ENCODE measurements at regions not wholly inside any gene's neighbourhood (a gene's known extent, or its start where the extent isn't known, plus 50 kb on each side); places are given as distances from the start of the nearest gene placed in this dataset.
A peak's percentile ranks its signal among the peaks of the same experiment; 100 is the strongest.

DNA sequence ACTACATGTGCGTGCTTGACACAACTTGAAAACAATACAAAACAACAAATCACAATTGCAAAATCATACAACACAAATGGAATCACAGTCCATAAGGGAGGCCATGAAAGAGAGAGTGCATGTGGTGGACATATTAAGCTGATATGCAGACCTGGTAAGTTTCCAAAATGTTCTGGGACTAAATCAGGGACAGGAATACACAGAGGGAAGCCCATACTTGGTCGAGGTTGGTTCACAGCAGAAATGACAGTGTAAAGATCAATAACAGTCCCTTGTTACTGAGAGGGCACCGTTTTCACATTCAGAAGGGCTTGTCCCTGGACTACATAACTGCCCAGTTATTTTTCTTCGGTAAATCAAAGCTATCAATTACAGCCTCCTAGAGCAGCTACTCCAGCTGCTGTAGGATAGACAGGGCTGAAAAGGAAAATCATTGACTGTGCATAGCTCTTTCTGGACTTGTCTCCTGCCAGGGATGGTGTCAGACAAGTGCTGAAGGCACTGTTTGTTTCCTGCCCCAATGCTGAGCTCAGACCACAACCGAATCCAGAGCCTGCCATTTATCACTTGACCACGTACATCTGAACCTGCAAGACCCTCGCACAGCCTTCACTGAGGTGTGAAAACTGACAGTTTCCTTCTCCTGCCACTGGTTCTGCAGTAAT is 79.5 kb upstream of the KCNMB2 start:
- Histone ChIP-seq H3F3A (ENCODE audit: low read depth) (0 out of 2 replicates have a peak, but pooled peaks cover 4% of the 10 kb centered on the region), H2AFZ (ENCODE audit: low read length) (peak overlapping the region; percentile 61; the same call in 1 of the 2 replicates), H3K4me1 (ENCODE audit: insufficient read depth, low read length, poor library complexity, severe bottlenecking) (peaks cover 16% of the 10 kb centered on the region), H3K4me3 (ENCODE audit: low read length, poor library complexity, severe bottlenecking) (peak overlapping the region; percentile 16), H3K36me3 (ENCODE audit: insufficient read depth, low read length) (no peaks in the 10 kb centered on the region), H4K20me1 (ENCODE audit: insufficient read depth, low read length, poor library complexity, severe bottlenecking) (no peaks in the 10 kb centered on the region), H3K9me2 (replicated peaks; ENCODE audit: low read depth, low read length) (no peaks in the 10 kb centered on the region), H3K4me2 (ENCODE audit: low read depth, low read length, poor library complexity, severe bottlenecking) (peak overlapping the region; percentile 58), H3K9ac (ENCODE audit: low read depth, low read length, poor library complexity, severe bottlenecking) (no peak overlapping the region), H3K9me3 (ENCODE audit: insufficient read depth, low read depth, low read length) (no peaks in the 10 kb centered on the region), H3K79me2 (ENCODE audit: insufficient read depth, low read length) (no peaks in the 10 kb centered on the region), H3K27me3 (ENCODE audit: insufficient read depth, low read length, poor library complexity, severe bottlenecking) (no peaks in the 10 kb centered on the region)
- TF ChIP-seq EZH2phosphoT487 (IDR thresholded peaks at IDR 0.05; ENCODE audit: borderline replicate concordance), result no peak
- TF ChIP-seq, protein P1, sequence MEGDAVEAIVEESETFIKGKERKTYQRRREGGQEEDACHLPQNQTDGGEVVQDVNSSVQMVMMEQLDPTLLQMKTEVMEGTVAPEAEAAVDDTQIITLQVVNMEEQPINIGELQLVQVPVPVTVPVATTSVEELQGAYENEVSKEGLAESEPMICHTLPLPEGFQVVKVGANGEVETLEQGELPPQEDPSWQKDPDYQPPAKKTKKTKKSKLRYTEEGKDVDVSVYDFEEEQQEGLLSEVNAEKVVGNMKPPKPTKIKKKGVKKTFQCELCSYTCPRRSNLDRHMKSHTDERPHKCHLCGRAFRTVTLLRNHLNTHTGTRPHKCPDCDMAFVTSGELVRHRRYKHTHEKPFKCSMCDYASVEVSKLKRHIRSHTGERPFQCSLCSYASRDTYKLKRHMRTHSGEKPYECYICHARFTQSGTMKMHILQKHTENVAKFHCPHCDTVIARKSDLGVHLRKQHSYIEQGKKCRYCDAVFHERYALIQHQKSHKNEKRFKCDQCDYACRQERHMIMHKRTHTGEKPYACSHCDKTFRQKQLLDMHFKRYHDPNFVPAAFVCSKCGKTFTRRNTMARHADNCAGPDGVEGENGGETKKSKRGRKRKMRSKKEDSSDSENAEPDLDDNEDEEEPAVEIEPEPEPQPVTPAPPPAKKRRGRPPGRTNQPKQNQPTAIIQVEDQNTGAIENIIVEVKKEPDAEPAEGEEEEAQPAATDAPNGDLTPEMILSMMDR (conservative IDR thresholded peaks at IDR 0.05; ENCODE audit: low read length), result no peak

DNA sequence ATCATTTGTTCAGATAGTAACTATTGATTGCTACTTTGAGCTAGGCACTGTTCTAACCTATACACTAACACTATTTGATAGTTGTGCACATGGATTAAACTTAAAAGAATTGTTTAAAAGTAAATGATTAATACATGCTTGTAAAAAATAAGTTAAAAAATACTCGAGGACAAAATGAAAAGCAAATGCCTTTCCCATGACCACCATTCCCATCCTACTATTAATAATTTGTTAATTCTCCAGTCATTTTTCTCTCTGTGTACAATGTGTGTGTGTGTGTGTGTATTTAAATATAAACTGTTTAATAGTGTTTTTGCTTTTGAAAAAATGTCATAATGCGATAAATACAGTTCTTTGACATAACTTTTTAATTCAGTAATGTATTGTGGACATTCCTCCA is 78.7 kb upstream of the KCNMB2 start:
- Histone ChIP-seq H3K4me2 (ENCODE audit: low read depth, low read length, poor library complexity, severe bottlenecking) (peak overlapping the region; percentile 58), H3K9me2 (replicated peaks; ENCODE audit: low read depth, low read length) (no peaks in the 10 kb centered on the region), H3K27me3 (ENCODE audit: insufficient read depth, low read length, poor library complexity, severe bottlenecking) (no peaks in the 10 kb centered on the region), H3F3A (ENCODE audit: low read depth) (0 out of 2 replicates have a peak, but pooled peaks cover 4% of the 10 kb centered on the region), H3K9me3 (ENCODE audit: insufficient read depth, low read depth, low read length) (no peaks in the 10 kb centered on the region), H4K20me1 (ENCODE audit: insufficient read depth, low read length, poor library complexity, severe bottlenecking) (no peaks in the 10 kb centered on the region), H3K36me3 (ENCODE audit: insufficient read depth, low read length) (no peaks in the 10 kb centered on the region), H3K4me1 (ENCODE audit: insufficient read depth, low read length, poor library complexity, severe bottlenecking) (peaks cover 16% of the 10 kb centered on the region), H3K4me3 (ENCODE audit: low read length, poor library complexity, severe bottlenecking) (peak overlapping the region; percentile 16), H3K79me2 (ENCODE audit: insufficient read depth, low read length) (no peaks in the 10 kb centered on the region), H2AFZ (ENCODE audit: low read length) (no peak overlapping the region), H3K9ac (ENCODE audit: low read depth, low read length, poor library complexity, severe bottlenecking) (no peak overlapping the region)
- TF ChIP-seq EZH2phosphoT487 (IDR thresholded peaks at IDR 0.05; ENCODE audit: borderline replicate concordance), result no peak
- TF ChIP-seq, protein P1 (conservative IDR thresholded peaks at IDR 0.05; ENCODE audit: low read length), result no peak

DNA sequence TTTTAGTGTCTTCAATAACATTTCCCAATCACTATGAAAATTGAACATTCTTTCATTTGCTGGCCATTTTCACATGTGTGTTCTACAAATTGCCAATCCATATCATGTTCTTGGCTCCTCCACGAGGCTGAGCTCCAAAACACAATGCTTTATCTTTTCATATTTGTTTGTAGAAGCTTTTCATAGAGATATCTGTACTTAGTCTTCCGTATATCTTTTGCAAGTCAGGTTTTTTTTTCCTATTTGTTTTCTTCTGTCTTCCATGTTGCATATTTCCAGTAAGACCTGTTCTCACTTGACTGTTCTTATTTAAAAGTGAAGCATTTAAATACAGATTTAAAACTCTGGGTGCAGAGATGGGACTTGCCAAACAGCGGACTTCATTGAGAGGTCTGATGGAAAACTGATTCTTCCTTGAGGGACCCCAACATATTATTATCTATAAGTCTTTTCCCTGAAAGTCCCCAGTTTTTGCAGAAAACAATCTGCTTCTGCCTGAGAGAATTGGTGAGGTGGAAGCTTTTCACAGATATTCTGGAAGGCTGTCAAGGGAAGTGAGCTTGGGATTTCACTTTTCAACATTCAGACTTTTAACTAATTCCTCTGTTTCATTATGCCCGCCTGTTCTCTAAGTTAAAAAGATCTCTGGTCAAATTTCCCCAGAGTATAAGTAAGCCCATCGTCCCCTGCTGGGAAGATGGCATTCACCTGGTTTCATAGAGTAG is 77.8 kb upstream of the KCNMB2 start:
- H4K20me1 ChIP-seq (ENCODE audit: insufficient read depth, low read length, poor library complexity, severe bottlenecking), result no peaks in the 10 kb centered on the region
- 0 out of 2 replicates have a peak, but pooled peaks cover 4% of the 10 kb centered on the region for H3F3A ChIP-seq (ENCODE audit: low read depth)
- no peak overlapping the region for H3K4me2 ChIP-seq (ENCODE audit: low read depth, low read length, poor library complexity, severe bottlenecking)
- no peaks in the 10 kb centered on the region for H3K27me3 ChIP-seq (ENCODE audit: insufficient read depth, low read length, poor library complexity, severe bottlenecking)
- H3K9me3 ChIP-seq (ENCODE audit: insufficient read depth, low read depth, low read length), result no peaks in the 10 kb centered on the region
- no peaks in the 10 kb centered on the region for H3K79me2 ChIP-seq (ENCODE audit: insufficient read depth, low read length)
- H2AFZ ChIP-seq (ENCODE audit: low read length), result no peak overlapping the region
- no peaks in the 10 kb centered on the region for H3K36me3 ChIP-seq (ENCODE audit: insufficient read depth, low read length)
- no peak overlapping the region for H3K9ac ChIP-seq (ENCODE audit: low read depth, low read length, poor library complexity, severe bottlenecking)
- peaks cover 16% of the 10 kb centered on the region for H3K4me1 ChIP-seq (ENCODE audit: insufficient read depth, low read length, poor library complexity, severe bottlenecking)
- no peak overlapping the region for H3K4me3 ChIP-seq (ENCODE audit: low read length, poor library complexity, severe bottlenecking)
- no peaks in the 10 kb centered on the region for H3K9me2 ChIP-seq (replicated peaks; ENCODE audit: low read depth, low read length)
- TF ChIP-seq, protein P1 (conservative IDR thresholded peaks at IDR 0.05; ENCODE audit: low read length), result no peak
- no peak for TF ChIP-seq EZH2phosphoT487 (IDR thresholded peaks at IDR 0.05; ENCODE audit: borderline replicate concordance)

All from Loucy (cell line).